ENCODE measurements at regions not wholly inside any gene's neighbourhood (a gene's known extent, or its start where the extent isn't known, plus 50 kb on each side); places are given as distances from the start of the nearest gene placed in this dataset.

- no peak overlapping the region for H3K27ac ChIP-seq (ENCODE audit: low read depth, low read length)
- H3K4me1 ChIP-seq (ENCODE audit: control insufficient read depth in 3 of 3, insufficient read depth in 3 of 3, low read length in 3 of 3): no peaks in the 10 kb centered on the region
- H3K9ac ChIP-seq (ENCODE audit: low read depth in 1 of 3, low read length in 3 of 3): no peak overlapping the region
- H3K36me3 ChIP-seq (ENCODE audit: control insufficient read depth in 3 of 3, insufficient read depth in 3 of 3, low read length in 3 of 3): no peaks in the 10 kb centered on the region
- peaks cover 0 to 2% (median 0%) of the 10 kb centered on the region in 3 donors for H3K27me3 ChIP-seq (ENCODE audit: control insufficient read depth in 3 of 3, insufficient read depth in 3 of 3, low read length in 3 of 3)
- H3K9me3 ChIP-seq (ENCODE audit: control insufficient read depth in 3 of 3, low read length in 3 of 3): peaks cover 0 to 4% (median 0%) of the 10 kb centered on the region in 3 donors
- no peak overlapping the region for H3K4me3 ChIP-seq (ENCODE audit: low read length in 3 of 3)
These were observed 122.5 kb downstream of the DICER1 start for GRCh38 chr14:95034788-95035187.

DNA sequence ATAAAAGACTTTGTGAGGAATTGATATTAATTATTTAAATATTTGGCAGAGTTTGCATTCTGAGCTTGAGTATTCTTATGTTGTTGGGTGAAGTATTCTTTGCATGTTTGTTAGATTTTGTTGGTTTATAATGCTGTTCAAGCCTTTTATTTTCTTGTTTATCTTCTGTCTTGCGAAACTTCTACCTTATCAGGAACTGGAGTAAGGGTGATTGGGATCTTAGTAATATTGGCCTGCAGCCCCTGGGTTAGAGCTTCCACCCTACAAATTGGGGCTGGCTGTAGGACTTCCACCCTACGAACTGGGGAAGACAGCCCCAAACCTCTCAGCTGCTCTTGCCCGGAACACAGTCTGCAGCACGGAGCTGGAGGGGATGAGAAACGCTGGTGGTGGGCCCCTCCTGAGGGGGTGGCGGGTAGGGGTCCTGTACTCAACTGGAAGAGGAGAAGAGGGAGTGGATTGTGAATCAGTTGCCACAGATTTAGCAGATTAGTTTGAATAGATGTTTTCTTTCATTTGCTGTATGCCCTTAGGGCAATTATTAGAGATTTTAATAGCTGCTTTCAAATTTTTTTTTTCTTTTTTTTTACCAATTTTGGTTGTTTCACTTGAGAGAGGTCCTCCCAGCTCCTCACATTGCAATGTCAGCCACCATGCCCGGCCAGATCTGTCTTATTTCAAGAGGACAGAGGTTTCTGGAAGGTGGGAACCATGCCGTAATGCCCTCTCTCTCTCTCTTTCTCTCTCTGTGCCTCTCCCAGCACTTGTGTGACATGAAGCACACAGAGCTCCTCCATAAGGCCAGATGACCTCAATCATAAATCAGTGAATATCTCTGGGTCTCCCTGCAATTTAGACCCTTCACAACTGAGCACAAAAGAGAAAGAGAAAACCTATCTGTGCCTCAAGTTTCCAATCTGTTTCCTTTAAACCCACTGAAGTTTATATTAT, 123.4 kb downstream of the DICER1 start:
- no peak overlapping the region for H3K27ac ChIP-seq (ENCODE audit: low read depth, low read length)
- no peak overlapping the region for H3K9ac ChIP-seq (ENCODE audit: low read depth in 1 of 3, low read length in 3 of 3)
- H3K36me3 ChIP-seq (ENCODE audit: control insufficient read depth in 3 of 3, insufficient read depth in 3 of 3, low read length in 3 of 3): no peaks in the 10 kb centered on the region
- no peak overlapping the region for H3K4me3 ChIP-seq (ENCODE audit: low read length in 3 of 3)
- H3K27me3 ChIP-seq (ENCODE audit: control insufficient read depth in 3 of 3, insufficient read depth in 3 of 3, low read length in 3 of 3): peaks cover 0 to 2% (median 0%) of the 10 kb centered on the region in 3 donors
- peaks cover 0 to 4% (median 0%) of the 10 kb centered on the region in 3 donors for H3K9me3 ChIP-seq (ENCODE audit: control insufficient read depth in 3 of 3, low read length in 3 of 3)
- no peaks in the 10 kb centered on the region for H3K4me1 ChIP-seq (ENCODE audit: control insufficient read depth in 3 of 3, insufficient read depth in 3 of 3, low read length in 3 of 3)

DNA sequence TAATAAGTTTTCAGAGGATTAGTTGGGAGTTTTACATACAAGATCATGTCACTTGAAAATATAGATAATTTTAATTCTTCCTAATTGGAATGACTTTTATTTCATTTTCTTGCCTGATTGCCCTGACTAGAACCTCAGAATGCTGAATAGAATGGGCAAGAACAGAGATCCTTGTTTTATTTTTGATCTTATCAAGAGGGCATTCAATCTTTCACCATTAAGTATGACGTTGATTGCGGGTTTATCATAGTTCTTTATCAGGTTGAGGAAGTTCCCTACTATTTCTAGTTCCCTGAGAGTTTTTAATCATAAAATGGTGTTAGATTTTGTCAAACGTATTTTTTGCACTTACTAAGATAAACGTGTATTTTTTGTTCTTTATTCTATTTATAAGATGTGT, 124.3 kb downstream of the DICER1 start:
- no peaks in the 10 kb centered on the region for H3K36me3 ChIP-seq (ENCODE audit: control insufficient read depth in 3 of 3, insufficient read depth in 3 of 3, low read length in 3 of 3)
- H3K9ac ChIP-seq (ENCODE audit: low read depth in 1 of 3, low read length in 3 of 3): no peak overlapping the region
- peaks cover 0 to 4% (median 0%) of the 10 kb centered on the region in 3 donors for H3K9me3 ChIP-seq (ENCODE audit: control insufficient read depth in 3 of 3, low read length in 3 of 3)
- no peaks in the 10 kb centered on the region for H3K4me1 ChIP-seq (ENCODE audit: control insufficient read depth in 3 of 3, insufficient read depth in 3 of 3, low read length in 3 of 3)
- H3K4me3 ChIP-seq (ENCODE audit: low read length in 3 of 3): no peak overlapping the region
- H3K27me3 ChIP-seq (ENCODE audit: control insufficient read depth in 3 of 3, insufficient read depth in 3 of 3, low read length in 3 of 3): no peaks in the 10 kb centered on the region
- H3K27ac ChIP-seq (ENCODE audit: low read depth, low read length): no peak overlapping the region

DNA sequence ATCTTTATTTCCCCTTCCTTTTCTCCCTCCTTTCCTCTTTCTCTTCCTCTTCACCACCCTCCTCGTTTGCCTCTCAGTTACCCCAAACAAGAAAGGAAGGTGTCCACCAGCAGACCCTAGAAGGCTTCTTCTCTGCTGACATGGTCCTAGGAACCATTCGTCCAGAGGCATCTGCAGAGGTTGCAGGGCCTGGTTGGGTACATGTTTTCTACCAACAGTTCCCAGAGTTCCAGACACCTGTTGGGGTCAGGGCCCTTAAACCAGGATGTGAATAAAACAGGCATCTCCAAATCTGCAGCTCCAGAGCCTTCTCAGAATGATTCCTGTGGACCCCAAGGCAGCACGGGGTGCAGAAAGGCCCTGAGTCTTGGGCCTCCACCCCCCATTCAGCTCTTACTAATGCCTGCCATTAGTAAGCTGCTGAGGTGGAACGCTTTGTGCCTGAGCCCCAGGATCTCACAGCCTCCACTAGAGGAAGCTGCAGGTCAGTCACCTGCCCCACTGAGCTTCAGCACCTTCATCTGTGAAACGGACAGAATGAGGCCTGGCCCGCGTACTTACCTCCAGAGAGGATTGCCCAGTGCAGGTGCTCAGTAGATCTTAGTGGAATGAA, 130.4 kb downstream of the DICER1 start:
- Histone ChIP-seq H3K36me3 (ENCODE audit: control insufficient read depth in 3 of 3, insufficient read depth in 3 of 3, low read length in 3 of 3) (no peaks in the 10 kb centered on the region), H3K4me3 (ENCODE audit: low read length in 3 of 3) (no peak overlapping the region), H3K9me3 (ENCODE audit: control insufficient read depth in 3 of 3, low read length in 3 of 3) (no peaks in the 10 kb centered on the region), H3K27ac (ENCODE audit: low read depth, low read length) (no peak overlapping the region), H3K4me1 (ENCODE audit: control insufficient read depth in 3 of 3, insufficient read depth in 3 of 3, low read length in 3 of 3) (no peaks in the 10 kb centered on the region), H3K27me3 (ENCODE audit: control insufficient read depth in 3 of 3, insufficient read depth in 3 of 3, low read length in 3 of 3) (no peaks in the 10 kb centered on the region), H3K9ac (ENCODE audit: low read depth in 1 of 3, low read length in 3 of 3) (no peak overlapping the region)

DNA sequence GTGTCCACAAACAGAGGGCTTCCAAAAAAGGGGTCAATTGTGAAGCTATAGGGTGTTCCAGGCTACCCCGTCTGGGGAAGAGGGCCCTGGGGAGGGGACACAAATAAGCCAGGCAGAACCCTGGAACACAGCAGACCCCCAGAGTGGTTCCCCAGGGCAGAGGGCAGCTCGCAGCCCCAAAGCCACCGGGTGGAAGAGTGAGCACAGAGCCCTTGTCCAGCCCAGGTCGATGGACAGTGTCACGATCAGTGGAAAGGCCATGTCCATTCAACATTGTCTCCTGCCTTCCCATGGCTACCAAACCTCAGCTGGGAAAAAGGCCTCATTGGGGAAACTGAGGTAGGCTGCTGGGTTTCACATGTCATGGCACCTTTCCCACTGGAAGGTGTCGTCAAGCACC, 131.4 kb downstream of the DICER1 start:
- no peak overlapping the region for H3K9ac ChIP-seq (ENCODE audit: low read depth in 1 of 3, low read length in 3 of 3)
- no peak overlapping the region for H3K4me3 ChIP-seq (ENCODE audit: low read length in 3 of 3)
- H3K27me3 ChIP-seq (ENCODE audit: control insufficient read depth in 3 of 3, insufficient read depth in 3 of 3, low read length in 3 of 3): no peaks in the 10 kb centered on the region
- H3K4me1 ChIP-seq (ENCODE audit: control insufficient read depth in 3 of 3, insufficient read depth in 3 of 3, low read length in 3 of 3): no peaks in the 10 kb centered on the region
- no peaks in the 10 kb centered on the region for H3K9me3 ChIP-seq (ENCODE audit: control insufficient read depth in 3 of 3, low read length in 3 of 3)
- H3K27ac ChIP-seq (ENCODE audit: low read depth, low read length): no peak overlapping the region
- no peaks in the 10 kb centered on the region for H3K36me3 ChIP-seq (ENCODE audit: control insufficient read depth in 3 of 3, insufficient read depth in 3 of 3, low read length in 3 of 3)

- no peaks in the 10 kb centered on the region for H3K9me3 ChIP-seq (ENCODE audit: control insufficient read depth in 3 of 3, low read length in 3 of 3)
- no peaks in the 10 kb centered on the region for H3K36me3 ChIP-seq (ENCODE audit: control insufficient read depth in 3 of 3, insufficient read depth in 3 of 3, low read length in 3 of 3)
- no peak overlapping the region for H3K9ac ChIP-seq (ENCODE audit: low read depth in 1 of 3, low read length in 3 of 3)
- H3K4me3 ChIP-seq (ENCODE audit: low read length in 3 of 3): no peak overlapping the region
- no peaks in the 10 kb centered on the region for H3K4me1 ChIP-seq (ENCODE audit: control insufficient read depth in 3 of 3, insufficient read depth in 3 of 3, low read length in 3 of 3)
- H3K27ac ChIP-seq (ENCODE audit: low read depth, low read length): no peak overlapping the region
- no peaks in the 10 kb centered on the region for H3K27me3 ChIP-seq (ENCODE audit: control insufficient read depth in 3 of 3, insufficient read depth in 3 of 3, low read length in 3 of 3)
These were observed 132.1 kb downstream of the DICER1 start for GRCh38 chr14:95025218-95025617.

DNA sequence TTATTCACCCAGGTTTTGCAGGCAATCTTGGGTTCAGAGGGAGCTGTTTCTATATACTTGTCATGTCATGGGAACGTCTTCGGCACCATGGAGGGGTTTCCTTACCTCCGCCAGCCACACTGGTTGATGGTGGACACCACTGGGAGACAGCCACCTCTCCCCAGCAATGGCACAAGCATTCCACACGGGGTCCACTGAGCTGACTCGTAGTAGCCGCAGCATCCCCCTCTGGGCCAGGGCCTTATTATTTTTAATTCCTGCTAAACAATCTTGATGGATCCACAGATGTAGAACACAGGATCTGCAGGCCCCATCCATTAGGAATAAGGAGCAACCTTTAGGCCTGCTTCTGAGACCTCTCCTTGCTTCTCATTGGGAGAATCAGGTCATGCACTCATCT, 132.9 kb downstream of the DICER1 start:
- Histone ChIP-seq H3K27me3 (ENCODE audit: control insufficient read depth in 3 of 3, insufficient read depth in 3 of 3, low read length in 3 of 3) (no peaks in the 10 kb centered on the region), H3K27ac (ENCODE audit: low read depth, low read length) (no peak overlapping the region), H3K4me1 (ENCODE audit: control insufficient read depth in 3 of 3, insufficient read depth in 3 of 3, low read length in 3 of 3) (no peaks in the 10 kb centered on the region), H3K9ac (ENCODE audit: low read depth in 1 of 3, low read length in 3 of 3) (no peak overlapping the region), H3K9me3 (ENCODE audit: control insufficient read depth in 3 of 3, low read length in 3 of 3) (no peaks in the 10 kb centered on the region), H3K4me3 (ENCODE audit: low read length in 3 of 3) (no peak overlapping the region), H3K36me3 (ENCODE audit: control insufficient read depth in 3 of 3, insufficient read depth in 3 of 3, low read length in 3 of 3) (no peaks in the 10 kb centered on the region)

DNA sequence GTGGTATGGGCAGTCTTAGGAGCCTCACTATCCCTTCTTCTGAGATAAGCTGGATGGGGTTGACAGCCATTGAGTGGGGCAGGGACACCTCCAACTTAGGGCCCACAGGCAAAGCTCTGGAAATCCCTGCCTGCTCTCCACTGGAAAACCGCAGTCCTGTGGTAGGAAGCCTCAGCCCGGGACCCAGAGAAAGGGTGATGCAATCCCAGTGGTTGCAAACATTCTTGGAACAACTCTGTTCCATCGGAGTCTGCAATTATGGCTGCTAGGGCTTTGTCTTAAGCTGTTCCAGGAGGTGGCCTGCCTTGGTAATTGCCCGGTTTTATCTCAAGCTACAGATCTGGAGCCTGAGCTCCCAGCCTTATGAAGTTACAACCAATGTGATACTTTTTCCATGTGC, 133.4 kb downstream of the DICER1 start:
- Histone ChIP-seq H3K9ac (ENCODE audit: low read depth in 1 of 3, low read length in 3 of 3) (no peak overlapping the region), H3K27ac (ENCODE audit: low read depth, low read length) (no peak overlapping the region), H3K4me3 (ENCODE audit: low read length in 3 of 3) (no peak overlapping the region), H3K27me3 (ENCODE audit: control insufficient read depth in 3 of 3, insufficient read depth in 3 of 3, low read length in 3 of 3) (no peaks in the 10 kb centered on the region), H3K4me1 (ENCODE audit: control insufficient read depth in 3 of 3, insufficient read depth in 3 of 3, low read length in 3 of 3) (peaks cover 0 to 4% (median 0%) of the 10 kb centered on the region in 3 donors), H3K9me3 (ENCODE audit: control insufficient read depth in 3 of 3, low read length in 3 of 3) (no peaks in the 10 kb centered on the region), H3K36me3 (ENCODE audit: control insufficient read depth in 3 of 3, insufficient read depth in 3 of 3, low read length in 3 of 3) (no peaks in the 10 kb centered on the region)

- Histone ChIP-seq H3K27ac (ENCODE audit: low read depth, low read length) (no peak overlapping the region), H3K36me3 (ENCODE audit: control insufficient read depth in 3 of 3, insufficient read depth in 3 of 3, low read length in 3 of 3) (no peaks in the 10 kb centered on the region), H3K9ac (ENCODE audit: low read depth in 1 of 3, low read length in 3 of 3) (no peak overlapping the region)
These were observed 134.2 kb downstream of the DICER1 start for GRCh38 chr14:95023115-95023514.

DNA sequence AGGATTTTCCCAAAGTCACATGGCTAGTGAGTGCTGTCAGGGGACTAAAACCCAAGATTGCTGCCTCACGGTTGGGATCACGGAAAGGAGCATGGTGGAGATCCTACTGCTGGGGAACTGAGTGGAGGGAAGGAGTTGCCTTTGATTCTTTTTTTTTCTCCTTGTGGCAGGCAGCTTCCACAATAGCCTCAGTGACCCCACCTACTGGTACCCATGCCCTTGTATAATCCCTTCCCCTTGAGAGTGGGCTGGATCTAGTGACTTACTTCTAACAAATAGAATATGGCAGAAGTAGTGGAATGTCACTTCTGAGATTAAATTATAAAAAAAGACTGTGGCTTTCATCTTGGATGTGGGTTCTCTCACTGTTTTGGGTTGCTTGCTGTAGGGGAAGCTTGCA, 135.7 kb downstream of the DICER1 start:
- H3K27me3 ChIP-seq (ENCODE audit: control insufficient read depth in 3 of 3, insufficient read depth in 3 of 3, low read length in 3 of 3): no peaks in the 10 kb centered on the region
- peaks cover 0 to 5% (median 0%) of the 10 kb centered on the region in 3 donors for H3K4me1 ChIP-seq (ENCODE audit: control insufficient read depth in 3 of 3, insufficient read depth in 3 of 3, low read length in 3 of 3)
- no peaks in the 10 kb centered on the region for H3K9me3 ChIP-seq (ENCODE audit: control insufficient read depth in 3 of 3, low read length in 3 of 3)
- no peak overlapping the region for H3K4me3 ChIP-seq (ENCODE audit: low read length in 3 of 3)
- no peaks in the 10 kb centered on the region for H3K36me3 ChIP-seq (ENCODE audit: control insufficient read depth in 3 of 3, insufficient read depth in 3 of 3, low read length in 3 of 3)
- H3K9ac ChIP-seq (ENCODE audit: low read depth in 1 of 3, low read length in 3 of 3): no peak overlapping the region
- H3K27ac ChIP-seq (ENCODE audit: low read depth, low read length): no peak overlapping the region

More at GRCh38 chr14:95023115-95023514, 134.2 kb downstream of the DICER1 start:
- peaks cover 0 to 5% (median 0%) of the 10 kb centered on the region in 3 donors for H3K4me1 ChIP-seq (ENCODE audit: control insufficient read depth in 3 of 3, insufficient read depth in 3 of 3, low read length in 3 of 3)
- no peaks in the 10 kb centered on the region for H3K9me3 ChIP-seq (ENCODE audit: control insufficient read depth in 3 of 3, low read length in 3 of 3)
- H3K4me3 ChIP-seq (ENCODE audit: low read length in 3 of 3): no peak overlapping the region
- no peaks in the 10 kb centered on the region for H3K27me3 ChIP-seq (ENCODE audit: control insufficient read depth in 3 of 3, insufficient read depth in 3 of 3, low read length in 3 of 3)
